ENCODE measurements at regions not wholly inside any gene's neighbourhood (a gene's known extent, or its start where the extent isn't known, plus 50 kb on each side); places are given as distances from the start of the nearest gene placed in this dataset.
A peak's percentile ranks its signal among the peaks of the same experiment; 100 is the strongest.

DNA sequence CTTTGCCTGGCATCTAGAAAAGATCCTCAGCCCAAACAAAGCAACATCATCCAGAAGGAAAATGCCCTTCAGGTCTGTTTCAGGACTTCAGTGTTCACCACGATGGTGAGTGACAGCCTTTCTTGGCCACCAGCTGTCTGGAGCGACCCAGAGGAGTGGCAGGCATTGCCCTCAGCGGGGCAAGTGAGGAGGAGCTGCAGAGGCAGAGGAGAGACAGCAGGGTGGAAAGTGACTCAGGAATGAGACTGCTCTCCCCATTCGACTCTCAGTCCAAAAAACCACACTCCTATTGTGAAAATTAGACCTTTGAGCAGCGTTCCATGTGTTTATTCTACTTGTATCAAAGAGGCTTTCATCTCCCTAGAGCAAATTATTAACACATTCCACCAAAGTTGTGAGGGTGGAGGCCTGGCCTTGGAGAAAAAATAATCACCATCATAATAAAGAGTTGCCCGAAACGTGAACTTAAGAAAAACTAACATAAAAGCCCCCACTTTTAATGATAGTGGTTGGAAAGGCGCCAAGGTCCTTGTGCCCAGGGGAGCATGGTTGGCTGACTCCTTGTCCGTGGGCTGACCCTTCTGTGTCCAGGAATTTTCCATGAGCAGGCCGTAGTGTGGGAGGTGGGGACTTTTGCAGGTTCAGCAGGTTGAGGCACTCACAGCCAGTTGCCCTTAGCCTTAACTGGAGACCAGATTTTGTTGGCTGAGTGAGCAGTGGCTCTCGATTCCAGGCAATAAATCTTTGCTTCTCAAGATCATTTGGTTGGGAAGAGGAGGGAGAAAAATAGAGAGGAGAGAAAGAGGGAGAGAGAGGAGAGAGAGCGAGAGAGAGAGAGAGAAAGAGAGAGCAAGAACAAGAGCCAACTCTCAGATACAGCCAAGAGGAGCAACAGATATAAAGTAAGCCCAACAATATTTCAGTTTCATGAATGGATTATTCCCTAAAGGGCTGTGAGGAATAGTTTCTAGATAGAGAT is 125.9 kb upstream of the ANKRD55 start:
- Histone ChIP-seq H3K9me3 (no peaks in the 10 kb centered on the region), H3K36me3 (no peaks in the 10 kb centered on the region), H3K27ac (replicated peaks in 1 of 4) (peak overlapping the region in 1 of 4 donors; percentile 2), H3K4me3 (no peak overlapping the region), H3K4me1 (peaks cover 9 to 22% (median 16%) of the 10 kb centered on the region in 4 donors), H3K27me3 (no peaks in the 10 kb centered on the region)
- WGBS: 58% methylated on average over 12 of the region's 12 CpGs
- no peak for DNase-seq (ENCODE audit: extremely low spot score)
- intact Hi-C loops (cut with DNase I): no loop called here
- no peak for TF ChIP-seq CTCF (IDR thresholded peaks at IDR 0.05)
- TF ChIP-seq EP300 (IDR thresholded peaks at IDR 0.05): no peak
- TF ChIP-seq POLR2AphosphoS5 (IDR thresholded peaks at IDR 0.05): no peak
- no peak for TF ChIP-seq POLR2A (IDR thresholded peaks at IDR 0.05; ENCODE audit: low read depth)

GRCh38 chr5:56358046-56358445 is 124.9 kb upstream of the ANKRD55 start:
- 100% methylated on average over 1 of the region's 1 CpG for WGBS
- no peak for DNase-seq (ENCODE audit: extremely low spot score)
- Histone ChIP-seq H3K4me3 (no peak overlapping the region), H3K27me3 (no peaks in the 10 kb centered on the region), H3K27ac (replicated peaks in 1 of 4) (no peak overlapping the region), H3K4me1 (peaks cover 13 to 22% (median 16%) of the 10 kb centered on the region in 4 donors), H3K9me3 (no peaks in the 10 kb centered on the region), H3K36me3 (no peaks in the 10 kb centered on the region)
- intact Hi-C loops (cut with DNase I): no loop called here
- TF ChIP-seq EP300 (IDR thresholded peaks at IDR 0.05) (no peak), CTCF (IDR thresholded peaks at IDR 0.05) (no peak)

- H3K27me3 ChIP-seq: no peaks in the 10 kb centered on the region
- H3K4me1 ChIP-seq: peaks cover 13 to 22% (median 19%) of the 10 kb centered on the region in 4 donors
- TF ChIP-seq POLR2A (IDR thresholded peaks at IDR 0.05; ENCODE audit: low read depth): no peak
- no peak for TF ChIP-seq CTCF (IDR thresholded peaks at IDR 0.05)
- TF ChIP-seq EP300 (IDR thresholded peaks at IDR 0.05): no peak
- TF ChIP-seq POLR2AphosphoS5 (IDR thresholded peaks at IDR 0.05): no peak
- DNase-seq (ENCODE audit: extremely low spot score): no peak
- no peak overlapping the region for H3K4me3 ChIP-seq
- H3K9me3 ChIP-seq: no peaks in the 10 kb centered on the region
- no peak overlapping the region for H3K27ac ChIP-seq (replicated peaks in 1 of 4)
- H3K36me3 ChIP-seq: no peaks in the 10 kb centered on the region
- intact Hi-C loops (cut with DNase I): no loop called here
Observed at GRCh38 chr5:56357426-56357825, 124.3 kb upstream of the ANKRD55 start.

DNA sequence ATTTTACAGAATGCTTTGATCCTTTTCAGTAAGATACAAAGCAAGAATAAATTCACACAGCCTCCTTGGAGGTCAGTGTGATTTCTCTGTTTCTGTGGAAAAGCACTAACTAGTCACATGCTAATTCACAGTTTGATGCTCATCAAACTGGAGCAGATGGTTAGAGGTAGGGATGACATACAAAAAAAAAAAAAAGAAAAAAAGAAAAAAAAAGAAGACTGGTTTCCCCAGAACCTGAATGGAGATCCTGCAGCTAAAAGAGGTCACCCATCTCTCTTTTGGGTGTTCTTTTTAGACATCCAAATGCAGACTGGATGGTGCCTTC is 123.7 kb upstream of the ANKRD55 start:
- TF ChIP-seq POLR2A (IDR thresholded peaks at IDR 0.05; ENCODE audit: low read depth) (no peak), CTCF (IDR thresholded peaks at IDR 0.05) (no peak), POLR2AphosphoS5 (IDR thresholded peaks at IDR 0.05) (no peak), EP300 (IDR thresholded peaks at IDR 0.05) (no peak)
- no peaks in the 10 kb centered on the region for H3K36me3 ChIP-seq
- no peaks in the 10 kb centered on the region for H3K27me3 ChIP-seq
- H3K4me3 ChIP-seq: no peak overlapping the region
- intact Hi-C loops (cut with DNase I): no loop called here
- no peaks in the 10 kb centered on the region for H3K9me3 ChIP-seq
- peaks cover 13 to 22% (median 19%) of the 10 kb centered on the region in 4 donors for H3K4me1 ChIP-seq
- no peak for DNase-seq (ENCODE audit: extremely low spot score)
- no peak overlapping the region for H3K27ac ChIP-seq (replicated peaks in 1 of 4)
